Body of pancreas (tissue), 4 donors: ENCODE measurements at regions not wholly inside any gene's neighbourhood (a gene's known extent, or its start where the extent isn't known, plus 50 kb on each side); places are given as distances from the start of the nearest gene placed in this dataset.

Experiments
- CTCF ChIP-seq, 7 experiments: fragments of 450-650 bp in 4 of 7; fragments of 200-600 bp in 3 of 7; sonication (generic) in 3 of 7; IDR thresholded peaks; one replicate each; pipeline ENCODE4 v1.5.1; 2016 to 2019; ENCODE audit warnings: antibody characterized with exemption in 7 of 7
- POLR2A ChIP-seq, 3 donors: fragments of 450-650 bp; IDR thresholded peaks; one replicate each; pipeline ENCODE4 v1.6.1; 2016; ENCODE audit warnings: antibody characterized with exemption in 3 of 3, mild to moderate bottlenecking in 2 of 3

- no peak for TF ChIP-seq POLR2A (IDR thresholded peaks at IDR 0.05)
- no peak for TF ChIP-seq CTCF (IDR thresholded peaks at IDR 0.05)
Observed at GRCh38 chr3:27059489-27059888, 309.7 kb downstream of the NEK10 start.
